A549 (cell line): ENCODE measurements at regions not wholly inside any gene's neighbourhood (a gene's known extent, or its start where the extent isn't known, plus 50 kb on each side); places are given as distances from the start of the nearest gene placed in this dataset.

Experiments used
- ATAC-seq, 2 experiments: fragments of 200-7000 bp in 1 of 2; fragments of >200 bp in 1 of 2; cut with Nextera tagmentation in 1 of 2; cut with Tn5 transposase in 1 of 2; 3 replicates each; pipeline versions ENCODE4 v1.8.0 to v1.9.1; 2018 to 2020; ENCODE audit warnings: mild to moderate bottlenecking in 1 of 2, moderate library complexity in 1 of 2
- CTCF ChIA-PET: fragments of 300-600 bp; sonication (Branson Sonifier 250); formaldehyde crosslinking; extraction: SDS; loops from one replicate; lab custom pipeline; 2021; ENCODE audit warnings: antibody characterized with exemption, inconsistent platforms; lab: Yijun Ruan, JAX
- POLR2A ChIA-PET: fragments of 350-600 bp; formaldehyde crosslinking; extraction: SDS; loops from one replicate; lab custom pipeline; 2021; ENCODE audit warnings: antibody characterized with exemption, inconsistent platforms; lab: Yijun Ruan, JAX
- DNase-seq, 2 experiments: peaks; one replicate each; pipeline versions ENCODE4 v3.0.0 to v3.0.0-alpha.2; 2011 to 2016; ENCODE audit warnings: low read depth in 1 of 2, low spot score in 1 of 2
- FAIRE-seq: peaks from 2 replicates; lab custom pipeline; 2011; peaks lifted over from hg19 to GRCh38; lab: Jason Lieb, UNC
- H3K27ac ChIP-seq, 2 experiments: fragments of >200 bp; sonication (Bioruptor Twin); formaldehyde crosslinking; 3 replicates each; pipeline ENCODE4 v1.5.1; 2016 to 2017
- H3K4me1 ChIP-seq: fragments of >200 bp; sonication (Bioruptor Twin); formaldehyde crosslinking; 3 replicates; pipeline ENCODE4 v1.6.1; 2016
- H3K4me2 ChIP-seq: fragments of >200 bp; sonication (Bioruptor Twin); formaldehyde crosslinking; 3 replicates; pipeline ENCODE4 v1.6.1; 2016
- H3K4me3 ChIP-seq: fragments of >200 bp; sonication (Bioruptor Twin); formaldehyde crosslinking; 3 replicates; pipeline ENCODE4 v1.5.1; 2016
- H3K9me3 ChIP-seq: fragments of >200 bp; sonication (Bioruptor Twin); formaldehyde crosslinking; 3 replicates; pipeline ENCODE4 v1.6.1; 2016
- BHLHE40 ChIP-seq: IDR thresholded peaks from 2 replicates; pipeline ENCODE4 v1.6.1; 2012; ENCODE audit warnings: low read depth, low read length, inconsistent platforms
- CBX2 ChIP-seq: fragments of 200-600 bp; sonication (generic); IDR thresholded peaks from 2 replicates; pipeline ENCODE4 v1.6.1; 2016; ENCODE audit warnings: low read depth, mild to moderate bottlenecking, borderline replicate concordance
- CEBPB ChIP-seq, 2 experiments: fragments of >200 bp in 1 of 2; sonication (Bioruptor Twin) in 1 of 2; formaldehyde crosslinking in 1 of 2; IDR thresholded peaks; 2 replicates each; pipeline ENCODE4 v1.6.1; 2012 to 2016
- CHD4 ChIP-seq: fragments of 200-600 bp; sonication (generic); IDR thresholded peaks from 2 replicates; pipeline ENCODE4 v1.6.1; 2016; ENCODE audit warnings: antibody characterized with exemption, mild to moderate bottlenecking, borderline replicate concordance
- EP300 ChIP-seq, 2 experiments: fragments of >200 bp; sonication (Bioruptor Twin); formaldehyde crosslinking; IDR thresholded peaks; 2 replicates in 1 of 2; 3 replicates in 1 of 2; pipeline ENCODE4 v1.6.1; 2016 to 2017
- ESRRA ChIP-seq: fragments of 150-350 bp; IDR thresholded peaks from 2 replicates; pipeline ENCODE4 v1.6.1; 2014; ENCODE audit warnings: mild to moderate bottlenecking, low read length, borderline replicate concordance
- FOSL2 ChIP-seq, 2 experiments: fragments of 450-650 bp in 1 of 2; fragments of >200 bp in 1 of 2; sonication (Bioruptor Twin) in 1 of 2; formaldehyde crosslinking; IDR thresholded peaks; 2 replicates each; pipeline versions ENCODE4 v1.5.0 to v1.6.1; 2016 to 2020; ENCODE audit warnings: mild to moderate bottlenecking in 1 of 2, moderate library complexity in 1 of 2
- HOXB13 ChIP-seq: fragments of 250-450 bp; sonication (Bioruptor Pico); IDR thresholded peaks from 2 replicates; pipeline ENCODE4 v1.5.0; 2020; ENCODE audit warnings: low read depth, mild to moderate bottlenecking, moderate library complexity
- HOXB5 ChIP-seq: fragments of 250-450 bp; sonication (Bioruptor Pico); IDR thresholded peaks from 2 replicates; pipeline ENCODE4 v1.5.0; 2020; ENCODE audit warnings: mild to moderate bottlenecking, moderate library complexity
- JUN ChIP-seq, 2 experiments: fragments of >200 bp; sonication (Bioruptor Twin); formaldehyde crosslinking; IDR thresholded peaks; 2 replicates in 1 of 2; 3 replicates in 1 of 2; pipeline ENCODE4 v1.6.1; 2016 to 2017
- MAFK ChIP-seq: fragments of 450-650 bp; IDR thresholded peaks from 2 replicates; pipeline ENCODE4 v1.6.1; 2014; ENCODE audit not compliant: partially characterized antibody
- MAZ ChIP-seq: fragments of 150-350 bp; IDR thresholded peaks from 2 replicates; pipeline ENCODE4 v1.6.1; 2014; ENCODE audit warnings: antibody characterized with exemption, low read depth, low read length, borderline replicate concordance
- MYC ChIP-seq: IDR thresholded peaks from 2 replicates; pipeline ENCODE4 v1.6.1; 2012; ENCODE audit warnings: mild to moderate bottlenecking, inconsistent platforms, low read length, improper control_type of control experiment, borderline replicate concordance
- NFE2L2 ChIP-seq: fragments of 150-350 bp; conservative IDR thresholded peaks from 2 replicates; pipeline ENCODE4 v1.6.1; 2014; ENCODE audit warnings: low read length
- NPAS2 ChIP-seq: fragments of 250-450 bp; sonication (Bioruptor Pico); IDR thresholded peaks from 2 replicates; pipeline ENCODE4 v1.8.0; 2022; ENCODE audit warnings: mild to moderate bottlenecking, moderate library complexity, borderline replicate concordance
- PHF8 ChIP-seq: fragments of 200-600 bp; sonication (generic); IDR thresholded peaks from 2 replicates; pipeline ENCODE4 v1.6.1; 2016; ENCODE audit warnings: low read depth, mild to moderate bottlenecking, antibody characterized with exemption, moderate library complexity, borderline replicate concordance
- RNF2 ChIP-seq: fragments of 200-600 bp; sonication (generic); IDR thresholded peaks from 2 replicates; pipeline ENCODE4 v1.6.1; 2016; ENCODE audit warnings: low read depth, mild to moderate bottlenecking, antibody characterized with exemption, moderate library complexity, borderline replicate concordance
- TFCP2L1 ChIP-seq: fragments of 250-450 bp; sonication (Bioruptor Pico); IDR thresholded peaks from 2 replicates; pipeline ENCODE4 v1.5.0; 2021; ENCODE audit warnings: mild to moderate bottlenecking
- ZFP36 ChIP-seq: fragments of 450-650 bp; IDR thresholded peaks from 2 replicates; pipeline ENCODE4 v1.6.1; 2014; ENCODE audit warnings: borderline replicate concordance; ENCODE audit not compliant: partially characterized antibody
- ZSCAN20 ChIP-seq: fragments of 250-450 bp; sonication (Bioruptor Pico); IDR thresholded peaks from 2 replicates; pipeline ENCODE4 v1.8.0; 2022; ENCODE audit warnings: mild to moderate bottlenecking, moderate library complexity
- WGBS: methylation state at CpG from one replicate; pipeline ENCODE4 v1.1.6; 2017; ENCODE audit errors: missing lambda C conversion rate; 5-methylcytosine and 5-hydroxymethylcytosine counted together
- TF ChIP-seq, protein P1 (sequence below): fragments of >200 bp; sonication (Bioruptor Twin); formaldehyde crosslinking; IDR thresholded peaks from 2 replicates; pipeline ENCODE4 v1.6.1; 2016
- TF ChIP-seq, protein P2 (sequence below): IDR thresholded peaks from 2 replicates; pipeline ENCODE4 v1.6.1; 2012
- TF ChIP-seq, protein P3 (sequence below): fragments of 250-450 bp; sonication (Bioruptor Pico); IDR thresholded peaks from 2 replicates; pipeline ENCODE4 v1.5.0; 2020; ENCODE audit warnings: low read depth, mild to moderate bottlenecking, moderate library complexity

DNA sequence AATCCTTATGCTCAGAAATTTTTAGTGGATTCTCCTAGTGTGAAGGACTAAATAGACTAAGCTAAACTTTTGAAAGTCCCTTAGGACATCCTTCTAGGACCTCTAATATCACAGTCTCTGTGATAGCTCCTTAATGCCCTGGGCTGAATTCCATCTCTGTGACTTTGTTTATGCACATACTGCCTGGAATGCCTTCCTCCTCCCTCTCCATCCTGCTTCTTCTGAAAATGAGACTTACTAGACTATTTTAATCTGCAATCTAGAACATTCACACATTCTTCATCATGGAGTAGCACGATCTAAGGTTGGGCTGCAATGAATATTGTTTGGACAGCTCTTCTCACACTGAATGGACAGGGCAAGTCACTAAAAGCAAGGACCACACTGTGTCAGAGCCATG is 65.0 kb upstream of the MSX1 start:
- Histone ChIP-seq H3K4me2 (no peak overlapping the region), H3K9me3 (no peaks in the 10 kb centered on the region; the same call in 2 of the 3 replicates), H3K4me1 (no peaks in the 10 kb centered on the region), H3K4me3 (no peak overlapping the region), H3K27ac (no peak overlapping the region)
- CTCF ChIA-PET: no interaction called here
- POLR2A ChIA-PET: no interaction called here
- ATAC-seq (no peak), FAIRE-seq (no peak), DNase-seq (no peak)
- 0% methylated on average over 1 of the region's 1 CpG for WGBS
- TF ChIP-seq JUN (IDR thresholded peaks at IDR 0.05): no peak
- no peak for TF ChIP-seq HOXB13 (CRISPR knock-in tag)
- TF ChIP-seq NFE2L2: no peak
- TF ChIP-seq, protein P1, sequence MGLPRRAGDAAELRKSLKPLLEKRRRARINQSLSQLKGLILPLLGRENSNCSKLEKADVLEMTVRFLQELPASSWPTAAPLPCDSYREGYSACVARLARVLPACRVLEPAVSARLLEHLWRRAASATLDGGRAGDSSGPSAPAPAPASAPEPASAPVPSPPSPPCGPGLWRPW: no peak
- no peak for TF ChIP-seq CHD4

DNA sequence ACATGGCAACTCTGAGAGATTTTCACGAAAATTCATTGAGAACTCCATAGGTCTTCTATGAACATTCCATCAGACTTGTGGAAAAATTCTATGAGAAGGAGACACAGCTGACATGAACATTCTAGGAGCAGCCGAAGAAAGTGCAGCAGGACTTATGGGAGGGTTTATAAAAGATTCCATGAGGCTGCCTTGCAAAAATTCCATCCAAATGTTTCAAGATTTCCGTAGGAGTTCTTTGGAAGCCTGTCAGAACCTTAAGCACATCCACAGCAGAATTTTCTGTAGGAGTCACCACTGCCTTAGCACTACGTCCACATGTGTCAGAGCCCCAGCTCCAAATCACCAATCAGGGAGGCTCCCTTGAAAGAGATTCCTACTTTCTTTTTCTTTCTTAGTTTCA is 67.0 kb upstream of the MSX1 start:
- Histone ChIP-seq H3K27ac (no peak overlapping the region), H3K9me3 (peaks cover 6% of the 10 kb centered on the region; the same call in 1 of the 3 replicates), H3K4me2 (no peak overlapping the region), H3K4me1 (no peaks in the 10 kb centered on the region), H3K4me3 (no peak overlapping the region)
- TF ChIP-seq ZSCAN20 (CRISPR knock-in tag) (no peak), TFCP2L1 (CRISPR knock-in tag) (no peak), HOXB5 (CRISPR knock-in tag) (no peak), PHF8 (no peak), EP300 (IDR thresholded peaks at IDR 0.05) (no peak), CBX2 (no peak), MAZ (no peak), RNF2 (no peak), NPAS2 (CRISPR knock-in tag) (no peak), CEBPB (IDR thresholded peaks at IDR 0.05) (no peak), MYC (no peak), MAFK (no peak), ZFP36 (no peak), BHLHE40 (no peak), HOXB13 (CRISPR knock-in tag) (no peak), FOSL2 (IDR thresholded peaks at IDR 0.05) (no peak), FOSL2 (CRISPR knock-in tag; IDR thresholded peaks at IDR 0.05) (no peak), ESRRA (no peak)
- TF ChIP-seq, protein P2, sequence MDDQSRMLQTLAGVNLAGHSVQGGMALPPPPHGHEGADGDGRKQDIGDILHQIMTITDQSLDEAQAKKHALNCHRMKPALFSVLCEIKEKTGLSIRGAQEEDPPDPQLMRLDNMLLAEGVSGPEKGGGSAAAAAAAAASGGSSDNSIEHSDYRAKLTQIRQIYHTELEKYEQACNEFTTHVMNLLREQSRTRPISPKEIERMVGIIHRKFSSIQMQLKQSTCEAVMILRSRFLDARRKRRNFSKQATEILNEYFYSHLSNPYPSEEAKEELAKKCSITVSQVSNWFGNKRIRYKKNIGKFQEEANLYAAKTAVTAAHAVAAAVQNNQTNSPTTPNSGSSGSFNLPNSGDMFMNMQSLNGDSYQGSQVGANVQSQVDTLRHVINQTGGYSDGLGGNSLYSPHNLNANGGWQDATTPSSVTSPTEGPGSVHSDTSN: no peak
- TF ChIP-seq, protein P3, sequence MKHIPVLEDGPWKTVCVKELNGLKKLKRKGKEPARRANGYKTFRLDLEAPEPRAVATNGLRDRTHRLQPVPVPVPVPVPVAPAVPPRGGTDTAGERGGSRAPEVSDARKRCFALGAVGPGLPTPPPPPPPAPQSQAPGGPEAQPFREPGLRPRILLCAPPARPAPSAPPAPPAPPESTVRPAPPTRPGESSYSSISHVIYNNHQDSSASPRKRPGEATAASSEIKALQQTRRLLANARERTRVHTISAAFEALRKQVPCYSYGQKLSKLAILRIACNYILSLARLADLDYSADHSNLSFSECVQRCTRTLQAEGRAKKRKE: no peak
- TF ChIP-seq, protein P1: no peak
- ATAC-seq (no peak), FAIRE-seq (no peak), DNase-seq (no peak)
- POLR2A ChIA-PET: no interaction called here
- 17% methylated on average over 4 of the region's 4 CpGs for WGBS
- CTCF ChIA-PET: interaction anchor here (1.6 kb wide), 1 partner anchor 123 kb away, joined by 4 read pairs; no protein-coding TSS in a partner anchor
